ENCODE measurements at regions not wholly inside any gene's neighbourhood (a gene's known extent, or its start where the extent isn't known, plus 50 kb on each side); places are given as distances from the start of the nearest gene placed in this dataset.

DNA sequence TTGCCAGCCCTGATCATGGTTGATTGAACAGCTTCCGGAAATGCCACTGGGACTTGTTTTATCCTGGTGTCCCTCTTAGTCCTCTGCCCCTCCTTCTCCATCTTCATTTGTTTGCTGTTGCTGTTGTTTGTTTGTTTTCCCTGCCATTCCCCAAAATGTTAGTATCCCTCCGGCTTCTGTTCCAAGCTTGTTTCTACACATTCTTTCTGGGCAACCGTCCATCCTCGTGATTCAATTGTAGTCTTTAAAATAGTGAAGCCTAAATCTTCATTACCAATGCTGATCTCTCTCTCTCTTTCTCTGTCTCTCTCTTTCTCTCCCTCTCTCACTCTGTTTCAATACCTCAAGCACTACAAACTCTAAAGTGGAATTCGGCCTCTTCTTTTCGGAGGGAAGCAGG is 649.3 kb upstream of the ARGLU1 start:
- DNase-seq (ENCODE audit: low read depth) = peak; percentile 2
- H3K4me3 ChIP-seq (ENCODE audit: control insufficient read depth, low read depth, low read length) = no peak overlapping the region
- TF ChIP-seq, protein P1, sequence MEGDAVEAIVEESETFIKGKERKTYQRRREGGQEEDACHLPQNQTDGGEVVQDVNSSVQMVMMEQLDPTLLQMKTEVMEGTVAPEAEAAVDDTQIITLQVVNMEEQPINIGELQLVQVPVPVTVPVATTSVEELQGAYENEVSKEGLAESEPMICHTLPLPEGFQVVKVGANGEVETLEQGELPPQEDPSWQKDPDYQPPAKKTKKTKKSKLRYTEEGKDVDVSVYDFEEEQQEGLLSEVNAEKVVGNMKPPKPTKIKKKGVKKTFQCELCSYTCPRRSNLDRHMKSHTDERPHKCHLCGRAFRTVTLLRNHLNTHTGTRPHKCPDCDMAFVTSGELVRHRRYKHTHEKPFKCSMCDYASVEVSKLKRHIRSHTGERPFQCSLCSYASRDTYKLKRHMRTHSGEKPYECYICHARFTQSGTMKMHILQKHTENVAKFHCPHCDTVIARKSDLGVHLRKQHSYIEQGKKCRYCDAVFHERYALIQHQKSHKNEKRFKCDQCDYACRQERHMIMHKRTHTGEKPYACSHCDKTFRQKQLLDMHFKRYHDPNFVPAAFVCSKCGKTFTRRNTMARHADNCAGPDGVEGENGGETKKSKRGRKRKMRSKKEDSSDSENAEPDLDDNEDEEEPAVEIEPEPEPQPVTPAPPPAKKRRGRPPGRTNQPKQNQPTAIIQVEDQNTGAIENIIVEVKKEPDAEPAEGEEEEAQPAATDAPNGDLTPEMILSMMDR (conservative IDR thresholded peaks at IDR 0.05; ENCODE audit: control insufficient read depth, insufficient read depth, low read depth, low read length) = no peak

DNA sequence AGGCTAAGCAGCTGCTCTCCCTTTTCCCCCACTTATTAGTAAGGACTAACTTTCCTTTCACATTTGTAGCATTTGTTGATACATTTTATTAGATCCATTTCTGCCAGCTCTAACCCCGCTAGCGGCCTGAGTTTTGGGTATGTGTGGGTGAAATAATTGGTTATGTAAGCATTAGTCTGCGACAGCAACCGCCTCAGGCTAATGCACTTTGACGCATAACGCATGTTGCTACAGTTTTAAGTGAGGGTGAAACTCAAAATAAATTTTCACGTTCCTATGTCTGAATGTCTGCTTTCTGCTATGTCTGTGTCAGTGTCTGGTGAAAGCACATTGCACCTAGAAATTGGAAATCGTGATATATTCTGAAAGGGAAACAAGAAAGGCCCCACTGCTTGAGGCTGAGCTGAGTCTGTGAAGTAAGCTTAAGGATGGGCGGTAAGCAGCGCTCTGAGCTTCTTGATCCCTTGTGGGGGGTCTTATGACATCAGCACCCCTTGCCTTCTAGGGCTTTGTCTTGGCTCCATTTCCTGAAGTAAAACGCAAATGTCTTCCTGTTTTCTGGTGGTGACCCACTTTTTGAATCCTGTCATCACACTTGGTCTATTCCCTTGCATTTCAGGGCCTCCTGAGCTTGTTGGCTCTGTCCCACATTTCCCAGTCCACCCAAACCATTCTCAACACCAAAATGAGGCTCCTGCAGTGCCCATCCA is 648.3 kb upstream of the ARGLU1 start:
- no peak overlapping the region for H3K4me3 ChIP-seq (ENCODE audit: control insufficient read depth, low read depth, low read length)
- TF ChIP-seq, protein P1 (conservative IDR thresholded peaks at IDR 0.05; ENCODE audit: control insufficient read depth, insufficient read depth, low read depth, low read length) = no peak
- no peak for DNase-seq (ENCODE audit: low read depth)

DNA sequence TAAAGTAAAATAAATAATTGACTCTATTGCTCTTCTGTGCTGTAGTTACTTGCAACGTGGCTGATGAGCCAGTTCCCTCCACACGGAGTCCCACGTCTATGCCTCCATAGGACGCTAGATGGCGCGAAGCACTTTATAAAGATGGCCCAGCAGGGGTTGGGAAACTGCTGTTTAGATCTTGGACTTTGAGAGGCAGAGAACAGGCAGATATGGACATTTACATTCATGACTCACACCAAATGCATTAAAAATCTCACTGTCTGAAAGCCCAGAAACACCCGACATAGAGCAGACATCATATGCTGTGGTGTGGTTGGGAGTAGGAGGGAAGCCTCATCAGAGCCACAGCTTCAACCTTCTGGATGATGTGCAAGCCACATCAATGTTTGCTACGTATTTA is 643.1 kb upstream of the ARGLU1 start:
- peak; percentile 82 for DNase-seq (ENCODE audit: low read depth)
- H3K4me3 ChIP-seq (ENCODE audit: control insufficient read depth, low read depth, low read length) = no peak overlapping the region
- TF ChIP-seq, protein P1 (conservative IDR thresholded peaks at IDR 0.05; ENCODE audit: control insufficient read depth, insufficient read depth, low read depth, low read length) = peak; percentile 95

DNA sequence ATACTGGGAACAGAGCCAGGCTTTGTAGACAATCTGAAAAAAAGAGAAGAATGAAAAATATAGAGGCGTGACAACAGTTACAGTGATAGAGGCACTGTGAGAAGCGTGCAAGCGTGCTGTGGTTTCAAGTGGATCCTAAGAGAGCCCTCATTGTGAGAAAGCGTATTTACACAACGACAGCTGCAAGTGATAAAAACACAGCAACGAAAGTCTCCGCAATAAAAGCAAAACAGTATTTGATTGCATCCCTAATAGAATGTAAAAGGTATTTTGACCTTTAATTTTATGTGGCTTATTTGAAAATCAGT is 642.7 kb upstream of the ARGLU1 start:
- DNase-seq (ENCODE audit: low read depth) = peak; percentile 4
- TF ChIP-seq, protein P1 (conservative IDR thresholded peaks at IDR 0.05; ENCODE audit: control insufficient read depth, insufficient read depth, low read depth, low read length) = no peak
- H3K4me3 ChIP-seq (ENCODE audit: control insufficient read depth, low read depth, low read length) = no peak overlapping the region

DNA sequence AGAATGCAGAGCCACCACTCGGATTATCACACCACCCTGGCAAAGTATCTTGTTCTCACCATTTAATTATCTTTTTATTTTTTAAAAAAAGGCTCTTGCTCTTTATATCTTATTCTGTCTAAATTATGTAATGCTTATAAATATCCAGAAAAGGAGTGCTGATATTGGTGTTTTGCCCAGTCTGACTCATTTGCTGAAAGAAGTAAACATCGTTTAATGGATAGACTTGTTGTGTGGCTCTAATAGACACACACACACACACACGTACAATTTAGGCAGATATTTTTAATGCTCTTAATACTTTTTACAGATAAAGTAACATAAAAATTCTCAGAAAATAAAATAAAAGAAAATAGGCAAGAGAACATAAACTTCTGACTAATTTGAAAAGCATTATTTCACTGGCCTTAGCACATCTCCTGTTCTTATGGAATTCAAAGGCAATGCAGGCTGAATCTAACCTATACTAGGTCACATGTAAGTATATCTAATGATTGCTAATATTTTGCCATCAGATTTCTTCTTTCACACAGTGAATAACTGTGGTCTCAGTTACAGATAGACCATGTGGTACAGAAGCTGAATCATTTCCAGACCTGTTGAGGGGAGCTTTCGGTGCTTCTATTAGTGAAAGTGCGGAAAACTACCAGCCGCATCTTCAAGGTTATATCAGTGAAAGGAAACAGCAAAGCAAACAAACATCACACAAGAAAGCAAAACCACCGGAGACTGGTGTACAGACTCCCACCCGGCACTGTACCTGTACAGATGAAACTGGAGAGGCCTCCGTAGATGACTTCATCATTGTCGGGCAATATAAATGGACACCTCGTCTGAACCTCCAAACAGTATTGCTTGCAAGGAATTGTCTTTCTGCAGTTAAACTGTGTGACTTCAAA is 642.1 kb upstream of the ARGLU1 start:
- DNase-seq (ENCODE audit: low read depth) = peak; percentile 40
- H3K4me3 ChIP-seq (ENCODE audit: control insufficient read depth, low read depth, low read length) = no peak overlapping the region
- TF ChIP-seq, protein P1 (conservative IDR thresholded peaks at IDR 0.05; ENCODE audit: control insufficient read depth, insufficient read depth, low read depth, low read length) = no peak

DNA sequence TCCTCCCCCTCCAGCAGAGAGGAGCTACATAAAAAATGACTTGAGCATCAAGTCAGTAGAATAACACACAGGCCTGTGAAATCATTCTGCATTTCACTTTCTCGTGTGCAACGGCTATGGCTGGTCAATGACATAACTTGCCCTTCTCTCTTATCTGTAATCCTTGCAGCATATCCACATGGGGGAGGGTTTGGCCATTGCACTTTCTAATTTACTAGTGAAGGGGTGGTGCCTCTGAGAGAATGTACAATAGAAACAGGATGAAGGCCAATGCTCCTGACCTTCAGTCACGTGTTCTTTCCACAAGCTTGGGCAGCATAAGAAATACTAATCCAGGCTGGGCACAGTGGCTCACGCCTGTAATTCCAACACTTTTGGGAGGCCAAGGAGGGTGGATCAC is 641.0 kb upstream of the ARGLU1 start:
- DNase-seq (ENCODE audit: low read depth) = no peak
- TF ChIP-seq, protein P1 (conservative IDR thresholded peaks at IDR 0.05; ENCODE audit: control insufficient read depth, insufficient read depth, low read depth, low read length) = no peak
- H3K4me3 ChIP-seq (ENCODE audit: control insufficient read depth, low read depth, low read length) = no peak overlapping the region

Data from fibroblast of mammary gland (primary cell).